ENCODE measurements at regions not wholly inside any gene's neighbourhood (a gene's known extent, or its start where the extent isn't known, plus 50 kb on each side); places are given as distances from the start of the nearest gene placed in this dataset.

GRCh38 chr11:70861559-70861958 is 390.8 kb downstream of the SHANK2 start:
- TF ChIP-seq POLR2A (IDR thresholded peaks at IDR 0.05; ENCODE audit: low read length): no peak
- TF ChIP-seq GATA1 (IDR thresholded peaks at IDR 0.05; ENCODE audit: low read depth, low read length): no peak

Data from erythroblast (primary cell).